GM12864 (cell line): ENCODE measurements at regions not wholly inside any gene's neighbourhood (a gene's known extent, or its start where the extent isn't known, plus 50 kb on each side); places are given as distances from the start of the nearest gene placed in this dataset.

Experiments
- DNase-seq: peaks from one replicate; pipeline ENCODE4 v3.0.0-alpha.2; 2011; ENCODE audit warnings: low read depth
- H3K4me3 ChIP-seq: 2 replicates; pipeline ENCODE4 v1.5.1; 2011; ENCODE audit warnings: mild to moderate bottlenecking, low read depth, low read length, control low read depth
- CTCF ChIP-seq: IDR thresholded peaks from 2 replicates; pipeline ENCODE4 v1.5.1; 2011; ENCODE audit warnings: low read depth, mild to moderate bottlenecking, moderate library complexity, low read length, control low read depth, inconsistent platforms; ENCODE audit errors: missing control alignments

GRCh38 chr6:3948866-3949265 lies 99.7 kb downstream of the FAM50B start:
- H3K4me3 ChIP-seq: no peak overlapping the region
- no peak for DNase-seq
- no peak for TF ChIP-seq CTCF

- no peak overlapping the region for H3K4me3 ChIP-seq
- no peak for TF ChIP-seq CTCF
- no peak for DNase-seq
Measured at GRCh38 chr6:3949521-3949920, 100.3 kb downstream of the FAM50B start.

- no peak overlapping the region for H3K4me3 ChIP-seq
- no peak for TF ChIP-seq CTCF
- no peak for DNase-seq
Measured at GRCh38 chr6:3956054-3956453, 106.9 kb downstream of the FAM50B start.

- no peak overlapping the region for H3K4me3 ChIP-seq
- DNase-seq: no peak
- TF ChIP-seq CTCF: no peak
Measured at GRCh38 chr6:3957321-3957720, 108.1 kb downstream of the FAM50B start.

- no peak overlapping the region for H3K4me3 ChIP-seq
- TF ChIP-seq CTCF: no peak
- no peak for DNase-seq
Measured at GRCh38 chr6:3958255-3958654, 109.1 kb downstream of the FAM50B start.

GRCh38 chr6:3959385-3959784 lies 110.2 kb downstream of the FAM50B start:
- no peak for TF ChIP-seq CTCF
- no peak for DNase-seq
- no peak overlapping the region for H3K4me3 ChIP-seq

GRCh38 chr6:3960754-3961361 lies 111.7 kb downstream of the FAM50B start:
- DNase-seq: no peak
- no peak for TF ChIP-seq CTCF
- no peak overlapping the region for H3K4me3 ChIP-seq
